Activated gamma-delta T cell (primary cell): ENCODE measurements at regions not wholly inside any gene's neighbourhood (a gene's known extent, or its start where the extent isn't known, plus 50 kb on each side); places are given as distances from the start of the nearest gene placed in this dataset.

ENCODE experiments used
- DNase-seq: peaks from one replicate; lab custom pipeline; 2025; lab: John Stamatoyannopoulos, UW

GRCh38 chr22:49548356-49549202 lies 279.1 kb downstream of the BRD1 start:
- no peak for DNase-seq

GRCh38 chr22:49547751-49548239 lies 279.9 kb downstream of the BRD1 start:
- no peak for DNase-seq

DNA sequence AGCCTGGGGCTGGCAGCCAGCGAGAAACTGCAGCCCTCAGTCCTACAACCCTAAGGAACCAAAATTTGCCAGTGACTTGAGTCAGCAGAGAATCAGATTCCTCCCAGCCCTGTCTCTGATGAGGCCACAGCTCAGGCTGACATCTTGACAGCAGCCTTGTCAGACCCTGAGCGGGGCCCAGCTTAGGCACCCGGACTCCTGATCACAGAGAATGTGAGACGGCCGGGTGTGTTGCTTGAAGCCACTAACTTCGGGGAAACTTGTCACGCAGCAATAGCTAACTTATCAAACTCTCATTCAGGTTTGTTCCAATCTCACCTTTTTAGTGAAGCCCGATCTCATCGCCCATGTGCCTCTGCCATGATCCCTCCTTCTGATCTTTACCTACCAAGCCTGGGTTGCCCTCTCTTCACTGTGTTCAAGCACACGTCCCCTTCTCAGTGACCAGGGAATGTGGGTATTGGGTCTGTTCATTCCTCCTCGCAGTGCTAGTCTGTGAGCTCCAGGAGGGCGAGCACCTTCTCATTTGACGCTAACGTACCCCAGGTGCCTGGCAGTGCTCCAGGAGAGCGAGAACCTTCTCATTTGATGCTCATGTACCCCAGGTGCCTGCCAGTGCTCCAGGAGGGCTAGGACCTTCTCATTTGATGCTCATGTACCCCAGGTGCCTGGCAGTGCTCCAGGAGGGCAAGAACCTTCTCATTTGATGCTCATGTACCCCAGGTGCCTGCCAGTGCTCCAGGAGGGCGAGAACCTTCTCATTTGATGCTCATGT lies 280.7 kb downstream of the BRD1 start:
- DNase-seq, result no peak

DNA sequence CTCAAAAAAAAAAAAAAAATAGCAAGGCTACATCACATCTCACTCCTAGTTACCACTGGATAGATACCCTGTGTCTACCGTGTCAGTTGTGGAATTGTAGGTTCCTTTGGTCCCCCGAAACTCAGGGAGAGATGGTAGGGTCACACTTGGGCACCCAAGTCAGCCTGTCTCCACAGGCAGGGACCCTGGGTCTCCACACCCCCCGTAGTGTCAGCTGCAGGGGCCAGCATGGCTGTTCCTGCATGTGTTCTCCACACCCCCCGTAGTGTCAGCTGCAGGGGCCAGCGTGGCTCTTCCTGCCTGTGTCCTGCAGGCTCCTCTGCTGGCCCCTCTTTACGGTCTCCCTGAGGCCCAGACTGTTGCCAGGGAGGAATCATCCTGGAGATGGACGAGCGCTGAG lies 282.1 kb downstream of the BRD1 start:
- DNase-seq, result no peak

- no peak for DNase-seq
Observed at GRCh38 chr22:49544286-49544685, 283.4 kb downstream of the BRD1 start.

DNA sequence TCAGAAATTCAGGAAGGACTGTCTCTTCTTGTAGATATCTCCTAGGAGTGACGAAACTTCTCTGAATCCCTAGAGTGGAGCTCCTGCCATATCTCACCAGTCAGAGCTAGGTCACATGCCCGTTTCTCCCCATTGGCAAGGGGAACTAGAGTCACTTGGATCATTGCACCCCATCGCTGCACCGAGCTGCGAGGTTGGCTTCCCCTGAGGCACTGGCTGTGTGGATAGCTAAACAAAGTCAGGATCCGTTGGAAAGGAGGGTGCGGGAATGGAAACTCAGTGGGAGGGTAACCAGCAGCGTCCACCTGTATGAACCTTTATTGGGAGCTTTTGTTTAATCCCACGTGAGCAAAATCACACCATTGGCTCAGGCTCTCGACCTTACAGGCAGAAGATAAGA lies 283.8 kb downstream of the BRD1 start:
- DNase-seq, result no peak

- no peak for DNase-seq
Observed at GRCh38 chr22:49541693-49542230, 285.9 kb downstream of the BRD1 start.

DNA sequence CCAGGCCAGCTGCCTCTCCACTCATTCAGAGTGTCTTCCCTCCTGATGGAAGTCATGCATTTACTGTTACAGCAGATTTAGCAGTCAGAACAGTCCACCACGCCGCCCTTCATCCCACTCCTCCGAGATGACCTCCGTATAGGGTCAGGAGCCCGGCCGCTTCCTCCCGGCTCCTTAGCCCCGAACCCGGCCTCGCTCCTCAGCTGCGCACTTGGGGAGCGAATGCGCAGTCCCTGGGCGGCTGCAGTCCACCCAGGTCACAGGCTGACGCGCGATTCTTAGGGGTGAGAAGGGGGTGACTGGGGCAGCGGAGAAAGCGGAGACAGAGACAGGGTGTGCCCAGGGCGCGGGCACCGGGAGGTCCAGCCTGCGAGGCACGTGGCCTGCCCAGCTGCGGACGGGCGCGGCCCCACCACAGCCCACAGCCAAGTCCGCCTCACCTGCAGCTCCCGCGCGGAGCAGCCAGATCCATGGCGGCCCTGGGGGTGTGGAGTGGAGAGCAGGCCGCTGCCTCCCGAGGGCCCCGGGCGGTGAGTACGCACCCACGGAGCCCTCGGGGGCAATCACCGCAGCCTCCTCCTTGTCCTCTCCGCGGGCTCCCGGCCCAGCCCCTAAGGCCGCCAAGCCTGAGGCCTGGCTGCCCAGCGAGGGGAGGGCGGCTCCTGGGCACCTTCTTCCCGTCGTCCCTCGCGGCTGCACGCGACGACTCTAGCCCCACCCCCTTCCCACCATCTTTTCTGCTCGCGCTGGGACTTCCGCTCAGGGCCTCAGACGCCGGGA lies 286.6 kb downstream of the BRD1 start:
- DNase-seq, result no peak

GRCh38 chr22:49540084-49540912 lies 287.4 kb downstream of the BRD1 start:
- no peak for DNase-seq

DNA sequence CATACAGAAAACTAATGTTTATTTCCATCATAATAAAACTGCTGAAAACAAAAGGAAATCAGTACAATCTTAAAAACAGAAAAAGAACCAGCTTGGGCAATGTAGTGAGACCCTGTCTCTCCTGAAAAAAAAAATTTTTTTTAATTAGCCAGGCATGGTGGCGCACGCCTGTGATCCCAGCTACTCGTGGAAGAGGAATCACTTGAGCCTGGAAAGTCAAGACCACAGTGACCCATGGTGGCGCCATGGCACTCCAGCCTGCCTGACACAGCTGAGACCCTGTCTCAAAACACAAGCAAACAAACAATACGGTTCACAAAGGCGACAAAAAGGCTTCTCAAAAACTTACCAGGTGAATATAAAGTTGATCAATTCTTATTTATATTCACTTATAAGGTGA lies 289.7 kb downstream of the BRD1 start:
- DNase-seq, result no peak

GRCh38 chr22:49536571-49537131 lies 291.0 kb downstream of the BRD1 start:
- no peak for DNase-seq

DNA sequence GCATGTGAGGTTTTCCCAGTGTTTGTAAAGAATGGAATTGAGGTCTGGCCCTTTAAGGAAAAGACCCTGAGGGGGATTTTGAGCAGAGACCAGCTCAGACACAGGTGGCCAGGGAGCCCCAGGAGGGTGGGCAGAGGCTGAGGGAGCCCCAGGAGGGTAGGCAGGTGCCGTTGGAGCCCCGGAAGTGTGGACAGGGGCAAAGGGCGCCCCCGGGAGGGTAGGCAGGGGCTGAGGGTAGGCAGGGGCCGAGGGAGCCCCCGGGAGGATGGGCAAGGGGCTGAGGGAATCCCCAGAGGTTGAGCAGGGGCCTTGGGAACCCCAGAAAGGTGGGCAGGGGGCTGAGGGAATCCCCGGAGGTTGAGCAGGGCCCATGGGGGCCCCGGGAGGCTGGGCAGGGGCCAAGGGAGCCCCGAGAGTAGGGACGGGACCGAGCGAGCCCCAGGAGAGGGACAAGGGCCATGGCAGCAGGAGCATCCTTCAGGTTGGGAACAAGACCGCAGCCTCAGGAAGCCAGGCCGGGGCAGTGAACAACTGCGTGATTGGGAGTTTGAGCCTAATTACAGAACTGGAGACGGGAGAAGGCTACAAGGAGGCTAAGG lies 292.0 kb downstream of the BRD1 start:
- DNase-seq, result no peak

- DNase-seq, result no peak
Observed at GRCh38 chr22:49535126-49535525, 292.5 kb downstream of the BRD1 start.

GRCh38 chr22:49534386-49534785 lies 293.3 kb downstream of the BRD1 start:
- DNase-seq, result no peak

DNA sequence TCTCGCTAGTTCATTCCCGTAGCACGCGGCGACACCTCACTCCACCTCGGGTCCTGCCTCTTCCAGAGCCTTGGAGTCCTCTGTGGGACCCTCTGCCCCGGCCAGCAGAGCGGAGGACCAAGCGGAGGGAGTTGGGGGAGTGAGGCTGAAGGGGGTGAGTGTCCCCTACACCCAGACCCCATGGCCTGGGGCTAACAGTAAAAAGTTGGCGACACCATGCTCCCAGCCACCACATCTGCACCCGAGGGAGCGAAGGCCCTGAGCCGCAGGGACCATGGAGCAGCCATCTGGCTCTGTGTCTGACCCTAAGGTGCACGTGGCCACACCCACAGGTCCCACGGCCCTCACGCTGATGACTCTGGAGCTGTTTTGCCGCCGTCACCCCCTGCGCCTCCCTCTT lies 293.8 kb downstream of the BRD1 start:
- DNase-seq, result no peak

- DNase-seq, result no peak
Observed at GRCh38 chr22:49532869-49533802, 294.5 kb downstream of the BRD1 start.

DNA sequence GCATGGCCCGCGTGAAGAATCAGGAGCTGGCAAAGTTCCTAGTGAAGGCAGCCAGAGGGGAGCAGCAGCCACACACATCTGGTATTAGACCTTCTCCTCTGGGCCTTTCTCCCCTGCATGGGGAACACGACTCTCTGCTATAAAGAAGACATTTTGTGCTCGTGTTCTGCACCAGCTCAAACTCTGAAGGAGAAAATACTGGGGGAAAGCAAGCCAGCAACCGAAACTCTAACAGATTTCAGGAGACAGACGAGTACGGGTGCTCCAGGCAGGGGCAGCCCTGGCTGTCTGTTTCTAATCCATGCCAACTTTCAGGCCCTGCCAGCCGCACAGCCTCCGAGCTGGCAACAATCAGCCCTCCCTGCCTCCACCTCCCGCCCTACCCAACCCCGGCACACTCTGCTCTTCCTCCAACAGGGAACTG lies 296.3 kb downstream of the BRD1 start:
- no peak for DNase-seq

GRCh38 chr22:49530671-49531367 lies 296.9 kb downstream of the BRD1 start:
- no peak for DNase-seq

- no peak for DNase-seq
Observed at GRCh38 chr22:49528420-49528720, 299.3 kb downstream of the BRD1 start.
